Myocyte (in vitro differentiated cells): ENCODE measurements at regions not wholly inside any gene's neighbourhood (a gene's known extent, or its start where the extent isn't known, plus 50 kb on each side); places are given as distances from the start of the nearest gene placed in this dataset.
"Not testable (repeated sequence)": the region's sequence is repeated elsewhere in the genome, so short reads cannot be mapped to it uniquely, and the experiment has no call there.

Source experiments
- DNase-seq: peaks from one replicate; pipeline ENCODE4 v3.0.0-alpha.2; 2012; ENCODE audit warnings: low read depth

DNA sequence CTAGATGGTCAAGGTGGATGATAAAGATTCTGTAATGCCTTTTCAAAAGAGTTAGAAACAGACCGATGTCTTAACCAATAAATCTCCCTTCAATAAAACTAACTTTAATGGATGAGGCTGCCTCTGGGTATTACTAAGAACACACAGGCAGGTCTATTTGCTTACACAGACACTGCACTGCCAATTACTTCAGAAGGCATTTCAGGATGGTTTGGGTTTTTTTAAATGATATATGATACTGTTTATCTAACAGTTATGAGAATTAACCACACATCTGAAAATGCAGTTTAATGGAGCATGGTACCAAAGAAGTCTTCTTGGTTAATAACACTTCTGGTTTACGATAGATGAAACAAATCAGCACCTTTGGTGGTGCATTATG lies 367.9 kb upstream of the GRAMD2B start:
- DNase-seq = no peak

DNA sequence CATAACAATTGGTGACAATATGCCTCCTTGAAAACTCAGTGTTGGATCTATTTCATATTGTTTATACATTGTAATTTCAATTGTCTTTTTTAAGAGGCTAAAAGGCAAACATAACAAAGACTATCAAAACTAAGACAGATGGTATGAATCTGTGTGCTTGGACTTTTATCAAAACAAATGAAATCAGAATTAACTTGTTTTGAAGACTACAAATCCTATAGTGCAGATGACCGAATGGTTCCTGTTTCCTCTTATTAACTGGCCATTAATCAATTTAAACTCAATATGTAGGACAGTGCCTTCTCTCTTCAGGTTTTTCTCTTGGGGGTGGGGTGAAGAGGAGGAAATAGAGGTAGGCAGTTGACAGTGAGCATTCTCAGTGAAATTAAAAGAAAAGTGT lies 366.9 kb upstream of the GRAMD2B start:
- no peak for DNase-seq

DNA sequence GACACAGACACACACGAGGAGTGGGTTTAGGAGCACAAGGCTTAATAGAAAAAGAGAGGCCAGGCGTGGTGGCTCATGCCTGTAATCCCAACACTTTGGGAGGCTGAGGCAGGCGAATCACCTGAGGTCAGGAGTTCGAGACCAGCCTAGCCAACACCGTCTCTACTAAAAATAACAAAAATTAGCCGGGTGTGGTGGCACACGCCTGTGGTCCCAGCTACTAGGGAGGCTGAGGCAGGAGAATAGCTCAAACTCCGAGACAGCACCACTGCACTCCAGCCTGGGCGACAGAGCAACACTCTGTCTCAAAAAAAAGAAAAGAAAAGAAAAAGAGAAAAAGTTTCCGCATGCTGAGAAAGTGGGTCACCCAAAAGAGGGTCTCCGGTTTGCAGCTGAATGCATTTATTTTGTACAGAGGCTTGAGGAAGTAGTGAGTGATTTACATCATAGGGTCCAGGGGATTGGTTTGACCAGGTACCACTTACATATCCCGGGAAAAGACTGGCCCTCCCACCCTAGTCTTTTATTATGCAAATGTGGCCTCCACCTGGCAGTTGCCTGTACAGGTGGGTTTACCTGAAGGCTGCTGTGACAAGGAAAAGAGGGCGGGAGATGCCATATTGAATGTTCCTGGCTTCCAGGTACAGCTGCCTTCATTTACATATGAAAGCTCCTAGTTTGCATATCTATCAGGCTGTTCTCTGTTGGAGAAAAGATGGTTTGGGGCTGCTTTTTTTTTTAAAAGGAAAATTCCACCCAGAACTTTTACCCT lies 366.2 kb upstream of the GRAMD2B start:
- DNase-seq = no peak

DNA sequence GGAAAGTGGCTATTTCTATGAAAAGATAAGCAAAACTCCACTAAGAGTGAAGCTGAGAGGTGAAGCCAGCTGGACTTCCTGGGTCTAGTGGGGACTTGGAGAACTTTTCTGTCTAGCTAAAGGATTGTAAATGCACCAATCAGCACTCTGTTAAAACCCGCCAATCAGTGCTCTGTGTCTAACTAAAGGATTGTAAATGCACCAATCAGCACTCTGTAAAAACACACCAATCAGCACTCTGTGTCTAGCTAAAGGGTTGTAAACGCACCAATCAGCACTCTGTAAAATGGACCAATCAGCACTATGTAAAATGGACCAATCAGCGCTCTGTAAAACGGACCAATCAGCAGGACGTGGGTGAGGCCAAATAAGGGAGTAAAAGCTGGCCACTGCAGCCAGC lies 364.8 kb upstream of the GRAMD2B start:
- not testable (repeated sequence) for DNase-seq

DNA sequence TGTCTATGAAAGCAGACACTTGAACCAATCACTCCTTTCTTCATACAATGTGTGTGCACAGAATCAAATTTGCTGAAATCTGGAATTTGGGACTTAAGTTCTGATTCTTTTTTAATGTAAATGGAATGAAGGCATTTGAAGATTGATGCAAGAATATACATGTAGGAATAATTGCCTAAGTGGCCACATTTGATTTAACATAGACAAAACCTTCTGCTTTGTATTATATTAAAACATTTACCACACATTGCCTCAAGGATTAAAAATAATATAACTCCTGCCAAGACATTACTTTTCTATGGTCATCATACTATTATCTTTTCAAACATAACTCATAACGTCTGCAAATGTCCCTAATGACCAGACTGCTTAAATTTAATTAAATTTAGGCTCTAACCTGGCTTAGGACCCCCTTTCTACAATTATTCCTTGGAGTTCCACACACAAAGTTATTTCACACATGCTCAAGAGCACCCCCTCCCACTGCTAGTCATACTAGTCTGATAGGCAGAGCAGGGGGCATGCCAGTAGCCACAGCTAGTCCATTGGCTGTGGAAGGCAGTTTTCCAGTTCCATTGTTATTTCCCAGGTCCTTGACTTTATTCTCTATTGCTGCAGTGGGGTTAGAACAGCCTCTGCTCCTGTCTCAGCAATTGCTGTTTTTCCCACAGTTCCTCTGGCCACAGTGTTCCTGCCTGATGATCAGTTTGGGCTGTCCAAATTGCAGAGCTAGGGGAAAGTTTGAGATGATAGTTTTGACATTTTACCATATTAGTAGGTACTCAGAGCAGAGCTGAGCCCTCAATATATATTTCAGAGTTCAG lies 360.6 kb upstream of the GRAMD2B start:
- no peak for DNase-seq

DNA sequence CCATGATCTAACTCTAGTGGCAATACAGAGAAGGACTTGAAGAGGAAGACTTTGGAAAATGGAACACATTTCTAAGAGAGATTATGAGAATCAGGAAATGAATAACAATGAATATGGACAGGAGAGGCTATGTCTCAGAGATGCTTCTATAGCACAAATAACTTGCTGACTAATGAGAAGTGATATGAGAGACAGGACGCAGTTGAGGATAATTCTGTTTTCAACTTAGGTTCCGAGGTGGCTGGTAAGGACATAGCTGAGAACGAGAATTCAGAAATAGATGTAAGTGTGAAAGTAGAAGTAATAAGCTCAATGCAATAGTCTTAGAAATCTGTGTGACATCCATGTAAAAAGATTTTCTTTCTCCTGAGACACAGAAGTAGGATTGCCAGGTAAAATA lies 358.1 kb upstream of the GRAMD2B start:
- DNase-seq = no peak

DNA sequence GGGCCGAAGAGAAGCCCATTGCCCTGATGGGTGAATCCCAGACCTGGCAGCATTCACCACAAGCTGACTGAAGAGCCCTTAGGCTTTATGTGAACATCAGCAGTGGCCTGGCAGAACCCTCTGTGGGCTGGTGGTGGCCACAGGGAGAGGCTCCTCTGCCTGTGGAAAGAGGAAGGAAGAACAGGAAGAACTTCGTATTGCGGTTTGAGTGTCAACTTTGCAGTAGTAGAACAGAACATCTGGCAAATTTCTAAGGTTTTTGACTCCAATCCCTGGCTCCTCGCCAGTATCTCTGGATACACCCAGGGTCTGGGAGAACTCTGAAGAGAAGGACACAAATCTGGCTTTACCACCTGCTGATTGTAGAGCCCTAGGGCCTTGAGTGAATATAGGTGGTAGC lies 356.4 kb upstream of the GRAMD2B start:
- DNase-seq = no peak

DNA sequence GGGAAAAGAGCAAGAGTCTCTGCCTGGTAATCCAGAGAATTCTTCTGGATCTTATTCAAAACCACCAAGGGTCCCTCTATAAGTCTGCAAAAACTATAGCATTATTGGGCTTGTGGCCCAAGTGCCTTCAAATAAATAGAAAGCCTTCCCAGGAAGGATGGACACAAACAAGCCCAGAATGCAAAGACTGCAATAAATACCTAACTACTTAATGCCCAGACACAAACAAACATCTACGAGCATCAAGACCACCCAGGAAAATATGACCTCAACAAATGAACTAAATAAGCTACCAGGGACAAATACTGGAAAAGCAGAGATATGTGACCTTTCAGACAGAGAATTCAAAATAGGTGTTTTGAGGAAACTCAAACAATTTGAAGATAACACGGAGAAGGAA lies 355.8 kb upstream of the GRAMD2B start:
- no peak for DNase-seq

DNA sequence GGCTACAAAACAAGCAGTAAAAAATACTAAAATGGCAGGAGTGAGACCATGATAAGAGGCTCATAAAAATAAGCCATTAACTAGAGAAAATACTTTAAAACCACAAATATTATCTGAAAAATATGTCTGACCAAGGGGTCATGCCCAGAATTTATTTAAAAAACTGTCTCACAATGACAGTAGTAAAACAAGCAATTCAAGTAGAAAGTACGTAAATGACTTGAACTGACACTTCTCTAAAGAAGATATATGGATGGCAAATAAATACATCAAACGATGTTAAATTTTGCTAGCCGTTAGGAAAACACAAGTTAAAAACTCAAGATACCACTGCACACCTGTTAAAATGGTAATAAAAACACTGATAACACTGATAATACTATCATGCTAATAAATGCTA lies 353.9 kb upstream of the GRAMD2B start:
- DNase-seq = no peak

DNA sequence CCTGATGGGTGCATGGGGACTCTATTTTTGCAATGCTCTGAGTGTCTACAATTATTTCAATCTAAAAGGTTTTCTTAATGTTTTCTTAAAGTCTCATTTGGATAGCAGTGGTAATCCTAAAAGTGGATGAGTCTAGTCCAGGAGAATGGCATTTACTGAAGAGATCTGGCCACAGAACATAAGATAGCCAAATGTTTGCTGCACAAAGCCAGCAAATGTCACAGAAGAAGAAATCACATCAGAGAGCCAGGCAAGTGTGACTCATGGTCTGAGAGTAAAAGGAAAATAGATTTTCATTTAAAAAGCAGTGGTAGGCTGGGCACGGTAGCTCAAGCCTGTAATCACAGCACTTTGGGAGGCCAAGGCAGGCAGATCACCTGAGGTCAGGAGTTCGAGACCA lies 352.7 kb upstream of the GRAMD2B start:
- peak; percentile 40 for DNase-seq

DNA sequence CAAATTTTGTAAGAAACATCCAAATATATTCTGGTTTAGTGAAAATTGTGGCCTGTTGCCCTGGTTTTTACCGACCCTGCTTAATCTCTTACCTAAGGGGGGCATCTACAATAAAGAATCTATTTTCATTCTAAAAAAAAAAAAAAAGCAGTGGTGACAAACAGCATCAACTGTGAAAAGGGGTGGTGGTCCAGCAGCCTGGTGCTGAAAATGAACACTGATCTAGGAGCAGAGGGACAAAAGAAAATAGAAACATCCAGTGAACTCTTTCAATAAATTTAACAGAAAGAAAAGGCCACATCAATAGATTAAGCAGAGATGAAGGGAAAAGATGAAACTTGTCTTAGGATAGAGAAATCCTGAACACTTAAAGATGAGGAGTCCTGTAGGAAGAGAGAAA lies 348.7 kb upstream of the GRAMD2B start:
- DNase-seq = no peak

DNA sequence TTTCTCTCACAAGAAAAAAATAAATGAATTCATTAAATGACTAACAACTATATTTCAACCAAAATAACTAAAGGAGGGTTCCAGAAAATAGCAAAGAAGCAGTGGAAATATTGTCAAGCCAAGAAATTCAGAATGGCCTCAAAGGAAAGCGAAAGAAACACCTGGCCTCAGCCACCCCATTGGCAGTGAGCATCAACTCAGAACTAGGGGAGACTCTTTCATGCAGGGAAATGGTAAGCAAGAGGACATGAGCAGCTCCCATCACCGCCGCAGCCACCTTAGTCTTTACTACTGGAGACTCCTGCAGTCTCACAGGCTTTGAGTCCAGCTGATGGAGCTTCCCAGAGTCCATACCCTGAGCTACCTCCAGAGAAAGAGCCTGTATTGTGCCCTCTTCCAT lies 343.9 kb upstream of the GRAMD2B start:
- DNase-seq = no peak

DNA sequence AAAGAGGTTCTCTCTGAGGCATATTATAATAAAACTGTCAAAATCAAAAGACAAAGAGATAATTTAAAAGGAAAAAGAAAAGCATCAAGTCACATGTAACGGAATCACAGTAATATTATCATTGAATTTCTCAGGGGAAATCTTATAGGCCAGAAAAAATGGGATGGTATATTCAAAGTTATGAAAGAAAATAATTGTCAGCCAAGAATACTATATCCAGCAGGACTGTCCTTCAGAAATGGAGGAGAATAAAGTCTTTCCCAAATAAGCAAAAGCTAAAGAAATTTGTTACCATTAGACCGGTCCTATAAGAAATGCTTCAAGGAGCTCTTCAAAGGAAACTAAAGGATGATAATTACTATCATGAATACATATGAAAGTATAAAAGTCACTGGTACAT lies 342.0 kb upstream of the GRAMD2B start:
- DNase-seq = no peak

DNA sequence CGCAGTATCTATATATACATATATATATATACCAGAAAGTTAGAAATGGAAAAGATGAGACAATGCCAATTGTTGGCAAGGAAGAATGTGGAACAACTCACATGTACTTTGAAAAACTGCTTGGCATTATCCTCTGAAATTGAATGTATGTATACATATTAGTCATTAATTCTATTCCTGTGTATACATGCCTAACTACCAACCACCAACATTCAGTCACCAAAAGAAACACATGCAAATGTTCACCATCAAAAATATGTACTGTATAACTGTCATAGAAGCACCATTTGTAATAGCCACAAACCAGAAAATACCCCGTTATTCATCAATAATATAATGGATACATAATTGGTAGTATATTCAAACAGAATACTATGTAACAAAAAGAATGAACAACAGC lies 330.2 kb upstream of the GRAMD2B start:
- DNase-seq = no peak

DNA sequence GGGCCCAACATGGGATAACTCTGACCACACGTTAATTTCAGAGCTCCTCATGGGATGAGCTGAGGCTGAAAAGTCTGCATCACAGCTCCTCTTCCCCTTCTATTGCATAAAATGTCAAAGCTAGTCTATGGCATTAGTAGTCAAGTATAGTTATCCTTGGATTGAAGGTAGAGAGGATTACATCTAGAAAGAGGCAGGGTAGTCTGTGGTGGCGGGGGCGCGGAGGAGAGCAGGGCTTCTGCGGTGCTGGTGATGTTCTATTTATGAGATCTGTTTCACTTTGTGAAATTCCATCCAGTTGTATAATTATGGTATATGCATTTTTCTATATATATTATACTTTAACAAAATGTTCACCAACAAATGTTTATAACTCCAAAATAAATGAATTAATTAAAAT lies 329.5 kb upstream of the GRAMD2B start:
- no peak for DNase-seq

DNA sequence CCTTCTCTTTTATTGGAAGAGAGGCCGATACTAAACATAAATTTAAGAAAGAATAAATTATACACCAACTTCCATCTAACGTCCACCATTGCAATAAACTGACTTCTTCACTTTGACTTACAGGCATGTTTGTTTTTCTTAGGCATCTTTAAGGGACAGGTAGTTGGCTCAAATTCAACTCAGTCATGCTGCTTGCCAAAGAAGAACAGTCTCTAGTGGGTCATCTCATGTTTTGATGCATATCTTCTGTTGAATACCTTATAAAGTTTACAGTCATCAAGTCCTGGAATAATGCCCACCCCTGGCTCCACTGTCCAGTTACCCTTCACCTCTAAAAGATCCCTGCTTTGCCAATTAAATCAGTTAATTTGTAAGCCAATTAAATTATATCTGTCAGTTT lies 328.2 kb upstream of the GRAMD2B start:
- DNase-seq = no peak

DNA sequence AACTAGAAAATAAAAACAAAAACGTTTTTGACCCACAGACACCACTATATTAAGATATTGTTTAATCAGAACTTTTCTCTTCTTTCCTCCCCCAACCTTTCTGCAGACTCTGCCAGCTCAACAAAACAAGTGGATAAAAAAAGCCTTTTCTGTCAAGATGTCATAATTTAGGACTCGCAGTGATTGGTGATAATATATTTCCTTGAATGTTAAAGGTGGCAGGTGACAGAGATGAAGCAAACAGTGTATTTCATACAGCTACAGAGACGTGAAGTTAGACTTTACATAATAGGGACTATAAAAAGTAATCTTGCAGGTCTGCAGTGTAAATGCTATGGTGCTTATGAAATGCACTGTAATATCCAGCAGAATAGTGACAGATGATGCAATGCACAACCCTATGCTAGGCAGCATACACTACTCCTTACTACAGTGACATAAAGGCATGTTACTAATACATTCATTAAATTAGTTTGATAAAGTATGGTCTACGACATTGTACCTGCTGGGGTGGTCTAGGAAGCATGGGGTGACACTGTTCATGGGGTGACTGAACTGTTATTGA lies 326.7 kb upstream of the GRAMD2B start:
- no peak for DNase-seq

DNA sequence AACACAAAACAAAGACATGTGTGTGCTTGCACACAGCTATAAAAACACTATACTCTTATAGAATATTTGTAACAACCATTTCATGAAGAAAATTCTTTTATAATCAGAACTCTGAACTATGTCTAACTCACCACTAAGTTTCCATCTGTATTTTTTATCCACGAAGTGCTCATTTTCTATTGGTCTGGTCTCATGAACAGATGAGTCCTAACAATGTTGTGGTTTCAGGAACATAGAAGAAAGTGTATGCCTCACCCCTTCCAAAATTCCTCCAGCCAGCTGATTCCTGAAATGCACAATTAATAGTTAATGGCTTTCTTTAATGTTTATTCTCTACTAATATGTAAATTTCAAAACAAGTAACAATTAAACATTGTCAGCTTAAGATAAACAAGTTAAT lies 325.3 kb upstream of the GRAMD2B start:
- DNase-seq = peak; percentile 16

DNA sequence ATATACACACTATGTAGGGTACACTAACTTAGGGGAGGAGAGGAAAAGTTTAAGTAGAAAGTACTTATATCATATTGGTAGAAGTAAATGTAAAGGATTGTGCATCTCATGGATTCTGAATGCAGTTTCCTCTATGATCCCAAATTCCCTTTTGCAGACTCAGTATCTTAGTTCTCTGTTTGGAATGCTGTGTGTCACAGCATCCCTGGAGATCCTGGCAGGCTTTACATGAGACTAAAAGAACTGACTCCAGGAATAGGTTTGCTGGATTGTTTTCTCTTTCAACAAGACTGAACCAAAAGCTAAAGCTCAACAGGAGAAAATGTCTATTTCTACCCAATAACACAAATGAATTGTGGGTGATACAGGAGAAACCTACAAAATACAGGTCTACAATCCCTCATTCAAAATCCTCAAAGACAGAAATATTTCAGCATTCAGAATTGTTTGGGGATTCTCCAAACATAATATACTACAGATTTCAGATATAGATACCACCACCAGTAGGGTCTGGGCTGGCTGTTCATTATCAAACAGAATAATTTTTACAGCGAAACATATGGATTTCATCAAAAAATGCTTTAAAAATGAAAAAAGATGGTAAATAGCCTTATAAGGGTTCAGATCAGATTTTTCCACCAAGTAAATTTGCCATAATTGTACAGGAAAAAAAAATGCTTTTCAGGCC lies 324.7 kb upstream of the GRAMD2B start:
- peak; percentile 21 for DNase-seq

DNA sequence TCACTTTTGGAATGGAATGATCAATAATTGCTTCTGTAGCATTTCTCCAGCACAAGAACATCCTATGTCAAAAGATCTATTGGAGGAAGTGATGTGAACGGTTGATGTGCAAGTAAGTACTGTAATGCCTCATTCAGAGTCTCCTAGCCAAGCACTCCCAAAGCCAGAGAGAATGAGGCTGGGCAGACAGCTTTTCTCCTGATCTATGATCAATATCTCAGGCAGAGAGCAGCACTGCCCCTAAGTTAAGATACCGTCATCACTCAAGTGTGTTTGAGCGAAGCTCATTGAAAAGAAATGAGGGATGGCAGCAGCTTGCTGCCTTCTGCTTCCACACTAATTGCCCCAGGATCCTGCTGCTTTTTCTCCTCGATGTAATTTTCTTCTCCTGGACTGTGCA lies 324.1 kb upstream of the GRAMD2B start:
- DNase-seq = no peak

DNA sequence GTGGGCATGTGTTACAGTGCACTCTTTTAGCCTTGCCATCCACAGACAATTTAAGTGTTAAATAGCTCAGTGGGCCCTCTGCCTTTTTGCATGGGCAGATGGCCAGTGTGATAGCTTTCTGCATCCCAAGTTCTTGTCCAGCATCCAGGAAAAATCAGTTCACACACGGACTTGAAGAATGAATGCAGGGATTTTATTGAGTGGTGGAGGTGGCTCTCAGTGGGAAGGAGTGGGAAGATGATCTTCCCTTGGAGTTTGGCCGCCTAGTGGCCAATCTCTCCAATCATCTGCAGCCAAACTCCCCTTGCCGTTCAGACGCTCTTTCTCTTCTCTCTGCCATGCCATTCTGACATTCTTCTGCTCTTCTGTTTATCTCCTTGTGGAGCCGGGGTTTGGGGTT lies 322.4 kb upstream of the GRAMD2B start:
- DNase-seq = no peak

DNA sequence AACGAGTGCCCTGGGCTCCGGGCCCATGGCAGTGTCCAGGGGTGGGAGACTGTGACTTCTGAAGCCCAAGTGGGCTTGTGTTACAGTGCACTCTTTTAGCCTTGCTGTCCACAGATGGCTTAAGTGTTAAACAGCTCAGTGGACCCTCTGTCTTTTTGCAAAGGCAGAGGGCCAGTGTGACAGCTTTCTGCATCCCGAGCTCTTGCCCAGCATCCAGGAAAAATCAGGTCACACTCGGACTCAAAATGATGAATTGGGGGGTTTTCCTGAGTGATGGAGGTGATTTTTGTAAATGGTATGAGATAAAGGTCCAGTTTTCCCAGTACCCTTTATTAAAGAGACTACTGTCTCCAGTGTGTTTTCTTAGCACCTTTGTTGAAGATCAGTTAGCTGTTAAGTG lies 321.3 kb upstream of the GRAMD2B start:
- no peak for DNase-seq
